Bone marrow (tissue), 2 donors: ENCODE measurements at regions not wholly inside any gene's neighbourhood (a gene's known extent, or its start where the extent isn't known, plus 50 kb on each side); places are given as distances from the start of the nearest gene placed in this dataset.
"Not testable (repeated sequence)": the region's sequence is repeated elsewhere in the genome, so short reads cannot be mapped to it uniquely, and the experiment has no call there.

Experiments used
- DNase-seq, 2 donors: peaks; one replicate each; lab custom pipeline; 2025; lab: John Stamatoyannopoulos, UW

DNA sequence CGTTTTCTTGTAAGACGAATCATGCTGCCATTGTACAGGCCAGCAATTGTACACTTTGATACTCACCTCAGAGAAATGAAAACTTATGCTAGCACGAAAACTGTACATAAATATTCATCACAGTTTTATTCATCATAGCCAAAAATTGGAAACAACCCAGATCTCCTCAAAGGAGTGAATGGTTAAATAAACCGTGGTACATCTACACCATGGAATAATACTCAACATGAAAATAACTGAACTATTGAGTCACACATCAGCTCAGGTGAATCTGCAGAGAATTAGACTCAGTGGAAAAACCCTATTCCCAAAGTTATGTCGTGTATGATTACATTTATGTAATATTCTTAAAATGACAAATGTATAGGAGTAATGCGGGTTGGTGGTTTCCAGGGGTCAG lies 251.0 kb upstream of the HDAC4 start:
- DNase-seq: no peak

DNA sequence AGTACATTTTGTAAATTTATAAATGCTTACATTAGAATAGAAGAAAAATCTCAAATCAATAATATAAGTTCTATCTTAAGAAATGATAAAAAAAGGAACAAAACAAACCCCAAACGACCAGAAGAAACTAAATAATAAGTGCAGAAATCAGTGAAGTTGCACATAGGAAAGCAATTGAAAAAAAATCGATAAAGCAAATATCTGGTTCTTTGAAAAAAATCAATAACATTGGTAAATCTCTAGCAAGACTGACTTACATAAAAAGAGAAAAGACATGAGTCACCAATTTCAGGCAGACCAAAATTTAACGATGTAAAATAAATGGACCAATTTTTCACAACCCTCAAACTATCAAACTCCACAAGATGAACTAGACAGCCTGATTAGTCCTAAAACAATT lies 249.9 kb upstream of the HDAC4 start:
- DNase-seq: no peak

DNA sequence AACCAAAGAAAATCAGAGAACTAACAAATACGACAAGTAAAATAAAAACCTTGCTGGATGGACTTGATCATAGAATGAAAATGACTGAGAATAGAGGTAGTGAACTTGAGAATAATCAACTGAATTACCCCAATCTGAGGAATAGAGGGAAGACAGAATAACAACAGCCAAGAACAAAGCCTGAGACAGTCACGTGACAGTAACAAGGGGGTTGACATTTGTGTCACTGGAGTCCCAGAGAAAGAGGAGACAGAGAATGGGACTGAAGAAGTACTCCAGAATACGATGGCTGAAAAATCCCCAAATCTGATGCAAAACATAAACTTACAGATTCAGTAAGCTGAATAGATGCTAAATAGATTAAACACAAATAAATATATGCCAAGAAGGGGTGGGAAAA lies 248.5 kb upstream of the HDAC4 start:
- DNase-seq: no peak

DNA sequence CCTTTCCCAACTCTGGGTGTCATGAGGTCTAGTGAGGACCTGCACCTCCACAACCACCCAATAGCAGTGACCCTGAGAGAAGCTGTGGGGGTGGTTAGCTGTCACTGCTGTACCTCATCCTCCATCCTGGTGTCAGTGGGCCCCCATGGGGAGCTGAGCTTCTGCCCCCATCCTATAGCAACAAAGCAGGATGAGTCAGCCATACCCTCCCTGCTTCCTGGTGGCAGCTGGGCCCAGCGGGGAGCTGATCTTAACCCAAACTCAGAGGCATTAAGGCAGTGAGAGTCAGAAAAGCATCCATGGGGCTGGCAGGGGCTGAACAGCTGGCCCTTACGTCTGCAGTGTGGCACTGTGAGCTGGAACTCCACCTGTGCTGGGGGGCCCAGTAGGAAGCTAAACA lies 247.8 kb upstream of the HDAC4 start:
- no peak for DNase-seq

DNA sequence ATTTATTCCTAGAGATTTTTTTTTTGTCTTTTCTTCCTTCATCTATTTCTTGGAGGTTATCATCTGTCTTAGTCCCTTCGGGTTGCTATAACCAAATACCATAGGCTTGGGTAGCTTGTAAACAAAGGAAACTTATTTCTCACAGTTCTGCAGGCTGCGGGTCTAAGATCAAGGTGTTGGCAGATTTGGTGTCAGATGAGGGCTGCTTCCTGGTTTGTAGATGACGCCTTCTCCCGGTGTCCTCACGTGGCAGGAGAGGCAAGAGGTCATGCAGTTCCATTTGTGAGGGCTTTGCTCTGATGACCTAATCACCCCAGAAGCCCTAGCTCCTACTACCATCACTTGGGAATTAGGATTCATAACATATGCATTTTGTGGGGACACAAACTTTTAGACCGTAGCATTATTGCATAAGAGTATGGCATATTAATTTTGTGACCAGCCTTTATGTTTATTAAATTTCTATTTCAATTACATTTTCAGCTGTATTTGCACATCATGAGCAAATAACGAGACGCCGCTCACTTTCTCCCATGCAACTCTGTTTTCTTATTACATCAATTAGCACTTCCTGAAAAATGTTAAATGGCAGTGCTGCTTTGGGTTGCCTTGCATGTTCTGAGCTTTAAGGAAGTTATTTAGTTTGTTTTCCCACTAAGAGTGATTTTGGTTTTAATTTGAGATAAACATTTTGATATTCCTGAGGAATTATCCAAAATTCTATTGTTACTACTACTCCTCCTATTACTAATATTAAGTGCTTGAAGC lies 246.4 kb upstream of the HDAC4 start:
- no peak for DNase-seq

DNA sequence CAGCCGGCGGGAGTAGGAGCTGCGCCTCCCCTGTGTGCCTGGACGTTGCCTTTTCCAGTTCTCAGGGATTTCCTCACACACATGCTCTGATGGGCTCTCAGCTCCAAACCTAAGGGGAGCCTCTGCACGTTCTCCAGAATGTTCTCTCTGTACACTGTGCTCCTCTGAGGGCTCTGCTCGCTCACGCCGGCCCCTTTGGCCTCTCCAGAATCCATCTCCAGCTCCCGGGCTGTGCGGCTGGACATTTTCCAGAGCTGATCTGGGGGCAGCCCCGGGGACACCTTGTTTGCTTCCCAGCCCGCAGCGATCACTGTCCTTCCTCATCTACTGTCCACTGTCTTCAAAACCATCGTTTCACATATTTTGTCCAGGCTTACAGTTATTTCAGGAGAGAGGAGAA lies 245.4 kb upstream of the HDAC4 start:
- no peak for DNase-seq

DNA sequence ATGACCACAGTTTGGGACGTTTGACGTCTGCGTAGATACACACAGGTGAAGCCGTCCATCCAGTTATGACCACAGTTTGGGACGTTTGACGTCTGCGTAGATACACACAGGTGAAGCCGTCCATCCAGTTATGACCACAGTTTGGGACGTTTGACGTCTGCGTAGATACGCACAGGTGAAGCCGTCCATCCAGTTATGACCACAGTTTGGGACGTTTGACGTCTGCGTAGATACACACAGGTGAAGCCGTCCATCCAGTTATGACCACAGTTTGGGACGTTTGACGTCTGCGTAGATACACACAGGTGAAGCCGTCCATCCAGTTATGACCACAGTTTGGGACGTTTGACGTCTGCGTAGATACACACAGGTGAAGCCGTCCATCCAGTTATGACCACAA lies 243.8 kb upstream of the HDAC4 start:
- not testable (repeated sequence) for DNase-seq

DNA sequence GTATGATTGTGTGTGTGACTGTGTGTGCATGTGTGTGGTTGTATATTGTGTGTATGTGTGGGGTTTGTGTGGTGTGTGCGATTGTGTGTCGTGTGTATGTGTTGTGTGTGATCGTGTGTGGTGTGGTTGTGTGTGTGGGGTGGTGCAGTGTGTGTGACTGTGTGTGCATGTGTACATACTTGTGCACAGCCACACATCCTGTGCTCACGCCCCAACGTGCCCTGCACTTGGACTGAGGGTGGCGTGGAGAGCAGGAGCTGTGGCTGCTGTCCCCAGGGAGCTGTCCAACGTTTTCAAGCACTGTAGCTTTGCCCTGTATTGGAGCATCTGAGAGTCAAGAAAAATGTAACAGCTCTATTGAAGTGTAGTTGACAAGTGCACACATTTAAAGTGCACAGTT lies 243.2 kb upstream of the HDAC4 start:
- no peak for DNase-seq

DNA sequence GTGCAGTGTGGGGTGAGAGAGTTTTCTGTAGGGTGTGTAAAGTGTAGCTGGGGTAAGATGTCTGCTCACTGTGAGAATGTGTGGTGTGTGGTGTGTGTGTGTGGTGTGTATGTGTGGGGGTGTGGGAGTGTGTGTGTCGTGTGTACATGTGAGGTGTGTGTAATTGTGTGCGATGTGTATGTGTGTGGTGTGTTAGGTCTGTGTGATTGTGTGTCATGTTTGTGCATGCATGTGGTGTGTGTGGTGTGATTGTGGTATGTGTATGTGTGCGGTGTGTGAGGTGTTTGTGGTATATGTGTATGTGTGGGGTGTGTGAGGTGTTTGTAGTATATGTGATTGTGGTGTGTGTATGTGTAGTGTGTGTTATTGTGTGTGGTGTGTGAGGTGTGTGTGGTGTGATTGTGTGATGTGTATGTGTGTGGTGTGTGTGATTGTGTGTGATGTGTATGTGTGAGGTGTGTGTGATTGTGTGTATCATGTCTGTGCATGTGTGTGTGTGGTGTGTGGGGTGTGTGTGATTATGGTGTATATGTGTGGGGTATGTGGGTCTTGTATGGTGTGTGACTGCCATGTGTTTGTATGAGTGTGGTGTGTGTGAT lies 241.7 kb upstream of the HDAC4 start:
- no peak for DNase-seq

DNA sequence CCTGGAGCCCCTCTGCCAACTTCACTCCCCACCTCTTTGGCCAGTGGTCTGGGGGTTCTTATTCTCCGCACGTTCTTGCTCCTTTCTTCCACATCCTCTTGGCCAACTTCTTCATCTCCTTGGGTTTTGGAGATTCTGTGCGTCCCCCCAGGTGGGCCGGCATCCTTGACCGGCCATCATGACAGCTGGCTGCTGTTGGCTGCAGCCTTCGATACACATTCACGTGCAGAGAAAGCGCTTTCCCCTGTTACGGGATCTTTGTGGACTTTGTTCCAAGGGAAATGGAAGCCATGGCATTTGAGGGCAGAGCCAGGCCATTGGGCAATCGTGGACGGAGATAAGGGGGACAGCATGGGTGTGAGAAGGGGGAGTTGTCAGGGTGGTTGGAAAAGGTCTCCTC lies 241.1 kb upstream of the HDAC4 start:
- DNase-seq: not testable (repeated sequence)

DNA sequence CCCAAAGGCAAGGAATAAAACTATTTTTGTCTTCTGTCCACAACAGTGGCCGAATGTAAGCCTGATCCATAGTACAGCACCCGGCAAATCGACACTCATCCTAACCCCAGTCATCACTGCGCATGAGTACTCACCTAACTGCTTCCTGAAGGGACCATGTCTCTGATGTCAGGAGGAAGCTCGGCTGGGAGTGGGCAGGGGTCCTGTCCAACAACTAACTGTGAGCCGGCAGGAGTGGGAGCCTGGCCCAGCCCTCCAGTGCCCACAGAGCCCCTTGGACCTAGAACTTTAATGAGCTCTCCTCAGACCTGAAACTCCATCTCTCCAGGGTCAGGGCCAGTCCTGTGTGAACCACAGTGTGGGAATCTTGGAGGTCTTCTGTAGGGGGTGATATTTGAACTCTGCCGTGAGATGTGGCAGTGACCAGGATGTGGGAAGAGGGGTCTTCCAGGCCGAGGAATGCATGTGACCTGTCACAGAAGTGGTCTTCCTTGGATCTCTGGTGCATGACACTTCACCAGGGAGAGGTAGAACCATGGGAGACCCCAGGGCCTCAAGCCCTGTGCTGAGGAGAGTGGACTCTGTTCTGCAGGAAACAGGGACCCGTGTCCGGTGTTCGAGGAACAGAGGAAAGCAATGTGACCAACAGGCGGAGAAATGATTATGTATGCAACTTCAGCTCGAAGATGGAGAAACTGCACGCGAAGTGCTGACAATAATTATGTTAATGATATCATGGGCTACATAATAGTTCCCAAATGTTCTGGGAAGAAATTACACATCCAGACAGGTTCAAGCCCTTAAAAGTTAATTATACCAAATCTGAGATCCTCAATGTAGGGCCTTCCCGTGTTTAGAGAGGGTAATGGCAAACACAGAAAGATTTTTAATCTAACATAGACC lies 240.1 kb upstream of the HDAC4 start:
- DNase-seq: no peak

DNA sequence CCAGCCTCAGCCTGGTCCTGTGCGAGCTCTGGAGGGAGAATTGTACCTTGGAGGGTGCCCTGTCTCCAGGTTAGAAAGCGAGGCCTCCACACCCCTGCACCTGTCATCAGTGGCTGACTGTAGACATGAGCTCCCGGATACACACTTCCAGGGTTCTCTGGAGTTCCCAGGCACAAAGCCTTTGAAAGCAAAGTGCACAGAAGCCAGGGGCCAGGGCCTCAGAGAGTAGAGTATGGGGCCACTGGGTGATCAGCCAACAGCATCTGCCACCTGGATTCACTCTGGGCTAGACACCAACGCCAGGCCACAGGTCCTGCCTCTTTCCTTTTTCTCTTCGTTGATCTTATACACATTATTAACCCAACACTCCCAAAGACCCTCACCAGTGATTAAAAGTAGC lies 239.4 kb upstream of the HDAC4 start:
- DNase-seq: no peak

DNA sequence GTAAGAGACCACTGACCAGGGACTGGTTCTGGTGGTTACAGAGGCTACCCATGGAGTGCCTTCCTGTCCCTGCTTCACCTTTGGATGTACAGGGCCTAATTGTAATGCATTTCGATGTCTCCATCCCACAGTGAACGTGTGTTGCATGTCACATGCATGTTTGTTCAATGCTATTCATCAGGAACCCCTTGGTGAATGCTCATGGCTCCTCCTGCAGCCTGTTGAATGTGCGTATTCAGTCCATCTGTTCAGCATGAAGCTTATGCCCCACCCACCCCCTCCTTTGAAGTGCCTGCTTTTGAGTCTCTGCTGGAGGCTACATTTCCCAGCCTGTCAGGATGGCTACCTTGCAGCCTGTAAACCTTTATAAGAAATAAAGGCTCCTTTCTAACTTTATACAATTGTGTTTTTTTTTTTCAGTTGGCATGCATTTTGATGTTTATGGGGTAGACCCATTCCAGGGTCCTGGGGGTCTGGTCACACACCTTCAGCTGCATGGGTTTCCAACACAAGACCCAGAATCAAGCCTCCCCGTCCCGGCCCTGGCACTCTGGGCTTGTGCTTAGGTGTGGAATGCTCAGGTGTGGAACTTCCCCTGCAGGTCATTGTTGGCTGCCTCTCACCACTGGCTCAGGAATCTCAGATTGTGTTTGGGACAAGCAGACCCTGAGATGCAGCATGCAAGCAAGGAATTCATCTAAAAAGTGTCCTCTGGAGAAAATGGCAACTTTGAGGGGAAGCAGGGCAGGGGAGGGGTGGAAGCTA lies 238.8 kb upstream of the HDAC4 start:
- no peak for DNase-seq

DNA sequence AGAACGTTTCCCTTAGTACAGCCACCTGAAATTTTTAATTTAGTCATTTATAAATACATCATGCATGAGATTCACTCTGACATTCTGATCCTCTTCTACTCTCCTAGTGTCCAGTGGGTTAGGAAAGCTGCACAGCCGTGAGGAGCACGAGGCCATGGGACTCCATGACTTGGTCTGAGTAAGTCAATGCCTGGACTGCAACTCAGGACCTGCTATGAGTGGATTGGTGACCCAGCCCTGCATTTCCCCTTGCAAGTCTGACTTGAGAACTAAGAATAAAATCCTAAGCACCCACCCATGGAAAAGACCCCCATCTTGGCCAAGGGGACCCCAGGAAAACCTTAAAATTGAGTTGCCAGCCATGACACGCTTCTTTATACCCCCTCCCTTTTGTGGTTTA lies 237.6 kb upstream of the HDAC4 start:
- no peak for DNase-seq

DNA sequence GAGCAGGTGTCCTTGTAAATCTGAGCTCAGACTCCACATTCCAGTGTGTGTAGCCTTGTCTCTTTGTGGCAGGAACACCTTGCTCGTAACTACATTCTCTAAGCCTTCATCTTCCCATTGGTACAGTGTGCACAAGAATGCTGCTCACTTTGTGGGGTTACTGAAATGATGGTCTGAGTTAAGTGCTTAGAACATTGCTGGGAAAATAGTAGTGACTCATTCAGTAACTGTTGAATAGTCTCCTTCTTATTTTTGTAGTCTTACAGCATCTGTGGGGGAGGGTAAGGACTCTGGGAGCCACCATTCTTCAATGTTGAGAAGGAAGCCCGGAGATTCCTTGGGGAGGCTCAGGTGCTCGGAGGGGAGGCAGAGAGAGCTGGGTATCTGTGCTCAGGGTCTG lies 236.0 kb upstream of the HDAC4 start:
- DNase-seq: no peak

DNA sequence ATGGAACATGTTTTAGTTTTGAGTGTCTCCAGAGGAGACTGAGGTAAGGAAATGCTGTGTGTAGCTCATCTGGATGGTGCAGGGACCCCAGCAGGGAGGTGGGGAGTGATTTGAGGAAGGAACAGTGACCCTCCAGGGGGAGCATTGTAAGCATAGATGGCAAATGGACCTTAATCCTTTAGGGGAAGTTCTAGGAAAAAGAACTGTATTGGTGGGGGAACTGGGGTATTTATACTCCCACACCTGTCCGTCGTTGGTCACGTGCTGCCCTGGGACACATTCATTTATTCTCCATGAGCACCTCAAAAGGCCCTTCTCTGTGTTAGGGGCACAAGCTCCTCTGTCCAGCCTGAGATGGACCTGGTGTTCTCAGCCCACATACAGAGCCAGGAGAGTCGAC lies 233.9 kb upstream of the HDAC4 start:
- DNase-seq: no peak

DNA sequence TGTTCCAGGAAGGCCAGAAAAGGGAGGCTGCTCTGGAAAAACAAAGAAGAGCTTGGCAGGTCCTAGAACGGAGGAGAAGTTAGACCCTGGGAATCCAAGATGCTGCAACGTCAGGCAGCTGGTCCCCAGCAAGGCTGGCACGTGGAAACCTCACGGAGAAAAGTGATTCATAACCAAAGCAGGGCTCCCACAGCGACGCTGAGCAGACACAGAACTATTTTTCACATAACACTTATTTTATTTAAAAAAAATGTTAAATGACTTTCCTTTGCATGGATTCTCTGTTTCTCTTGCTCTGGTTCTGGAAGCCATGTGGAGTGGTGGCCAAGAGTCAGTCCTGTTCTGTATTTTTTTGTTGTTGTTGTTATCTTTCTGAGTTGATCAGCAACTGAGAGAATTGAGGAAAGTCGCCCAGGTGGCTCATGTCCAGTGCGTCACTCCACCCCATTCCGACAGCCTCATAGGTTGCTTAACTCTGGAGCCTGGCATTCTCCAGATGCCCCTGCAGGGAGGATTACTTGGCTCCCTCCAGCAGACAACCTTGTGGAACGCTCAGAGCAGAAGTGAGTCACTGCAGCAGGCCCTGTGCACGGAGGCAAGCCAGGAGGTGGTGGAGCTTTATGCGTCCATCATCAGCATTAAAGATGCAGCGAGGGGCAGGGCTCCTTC lies 229.9 kb upstream of the HDAC4 start:
- no peak for DNase-seq

DNA sequence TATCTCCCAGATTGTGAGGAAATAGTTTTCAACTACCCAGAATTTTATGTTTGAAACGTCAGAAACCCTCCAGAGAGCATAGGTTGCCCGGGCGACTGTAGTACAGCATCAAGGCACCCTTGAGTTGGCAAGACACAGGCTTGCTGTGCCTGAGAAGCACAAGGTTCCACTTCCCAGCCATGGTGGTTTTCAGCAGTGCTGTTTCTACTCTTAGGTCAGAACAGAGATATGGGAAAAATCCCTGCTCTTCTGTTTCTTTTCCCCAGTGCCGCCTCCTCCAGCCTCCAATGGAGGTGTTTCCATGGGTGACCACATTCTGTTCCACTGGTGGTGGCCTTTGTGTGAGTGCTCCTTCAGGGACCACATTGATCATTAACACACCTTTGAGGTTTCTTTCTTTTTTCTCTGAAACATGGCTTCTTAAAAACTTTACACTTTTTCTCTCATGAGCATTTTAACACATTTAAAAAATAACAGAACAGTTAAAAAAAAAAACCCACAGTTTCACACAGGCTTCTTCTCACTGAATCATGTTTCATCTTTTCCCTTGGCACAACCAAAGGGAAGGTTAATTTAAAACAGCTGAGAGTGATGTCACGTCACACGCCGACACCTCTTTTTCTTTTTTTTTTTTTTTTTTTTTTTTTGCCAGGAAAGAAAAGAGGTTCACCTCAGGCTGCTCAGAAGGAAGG lies 229.3 kb upstream of the HDAC4 start:
- no peak for DNase-seq

DNA sequence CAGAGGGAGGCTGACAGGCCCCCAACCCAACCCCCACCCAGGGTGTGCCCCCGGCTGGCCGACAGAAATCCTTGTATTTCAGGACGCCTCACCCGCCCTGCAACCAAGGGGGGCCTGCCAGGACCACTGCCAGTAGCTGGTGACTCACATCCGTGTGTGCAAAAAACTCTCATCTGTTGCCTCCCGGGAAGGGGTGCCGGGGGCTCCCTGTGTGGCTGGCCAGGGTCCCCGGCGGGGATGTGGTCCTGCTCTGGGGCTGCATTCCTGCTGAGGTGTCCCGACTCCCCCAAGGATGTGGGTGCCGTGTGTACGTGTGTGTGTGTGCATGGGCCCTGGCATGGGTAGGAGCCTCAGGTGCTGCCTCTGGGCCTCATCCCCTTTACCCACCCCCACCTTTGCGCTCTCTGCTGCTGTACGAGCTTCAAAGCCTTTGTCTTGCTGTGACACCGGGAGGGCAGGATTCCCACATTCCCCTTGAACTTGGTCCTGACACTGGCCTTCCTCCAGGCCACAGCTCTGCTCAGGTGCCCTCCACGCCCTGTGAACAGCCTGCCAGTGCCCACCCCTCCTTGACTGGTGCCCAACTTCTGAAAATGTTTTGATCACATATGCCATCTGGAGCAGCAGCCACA lies 226.3 kb upstream of the HDAC4 start:
- DNase-seq: no peak

DNA sequence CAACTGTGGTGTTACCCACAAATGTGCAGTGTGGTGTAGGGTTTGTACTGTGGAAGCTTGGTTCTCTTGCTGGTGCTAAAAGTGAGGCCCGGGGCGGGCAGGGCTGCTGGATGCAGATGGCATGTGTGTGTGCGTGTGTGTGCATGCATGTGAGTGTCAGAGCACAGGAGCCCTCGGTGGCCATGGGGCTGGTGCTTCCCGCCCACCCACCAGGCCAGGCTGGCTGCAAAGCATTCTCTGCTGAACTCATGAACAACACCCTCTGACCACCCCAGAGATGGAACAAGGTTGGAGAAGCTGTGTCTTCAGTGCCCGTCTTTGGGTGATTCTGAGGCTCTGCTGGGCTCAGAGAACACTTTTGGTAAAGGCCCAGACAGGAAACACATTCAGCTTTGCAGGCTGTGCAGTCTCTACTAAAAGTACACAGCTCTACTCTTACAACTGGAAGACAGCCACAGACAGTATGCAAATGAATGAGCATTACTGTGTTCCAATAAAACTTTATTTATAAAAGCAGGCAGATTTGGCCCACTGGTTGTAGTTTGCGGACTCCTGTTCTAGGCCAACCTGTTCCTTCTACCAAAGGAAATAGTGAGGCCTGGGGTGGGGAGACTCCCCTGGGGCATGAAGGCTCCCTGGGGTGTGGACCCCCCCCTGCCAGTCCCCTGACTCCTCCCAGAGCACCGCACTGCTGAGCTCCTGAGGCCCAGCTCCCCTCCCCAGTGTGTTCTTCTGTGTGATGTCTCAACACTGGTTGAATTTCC lies 225.3 kb upstream of the HDAC4 start:
- DNase-seq: no peak
